Suprapubic skin (tissue), 4 donors: ENCODE measurements at regions not wholly inside any gene's neighbourhood (a gene's known extent, or its start where the extent isn't known, plus 50 kb on each side); places are given as distances from the start of the nearest gene placed in this dataset.

ENCODE experiments used
- CTCF ChIP-seq, 2 donors: fragments of 200-600 bp in 1 of 2; fragments of 450-650 bp in 1 of 2; sonication (generic) in 1 of 2; IDR thresholded peaks; one replicate each; pipeline ENCODE4 v1.5.1; 2016 to 2019; ENCODE audit warnings: antibody characterized with exemption in 2 of 2, mild to moderate bottlenecking in 1 of 2, moderate library complexity in 1 of 2
- EP300 ChIP-seq: sonication (generic); formaldehyde crosslinking; IDR thresholded peaks from one replicate; pipeline ENCODE4 v1.6.1; 2017; ENCODE audit warnings: antibody characterized with exemption
- POLR2A ChIP-seq, 2 donors: fragments of 450-650 bp; IDR thresholded peaks; one replicate each; pipeline ENCODE4 v1.6.1; 2017; ENCODE audit warnings: antibody characterized with exemption in 2 of 2, mild to moderate bottlenecking in 2 of 2, moderate library complexity in 2 of 2
- POLR2AphosphoS5 ChIP-seq, 3 donors: sonication (generic); formaldehyde crosslinking; IDR thresholded peaks; one replicate each; pipeline ENCODE4 v1.6.1; 2017; ENCODE audit warnings: antibody characterized with exemption in 3 of 3

GRCh38 chr15:39497759-39498565, 82.9 kb upstream of the THBS1 start:
- TF ChIP-seq POLR2A (IDR thresholded peaks at IDR 0.05) = no peak
- TF ChIP-seq CTCF (IDR thresholded peaks at IDR 0.05) = no peak
- TF ChIP-seq POLR2AphosphoS5 (IDR thresholded peaks at IDR 0.05) = no peak
- no peak for TF ChIP-seq EP300
